Endothelial cell (in vitro differentiated cells): ENCODE measurements at regions not wholly inside any gene's neighbourhood (a gene's known extent, or its start where the extent isn't known, plus 50 kb on each side); places are given as distances from the start of the nearest gene placed in this dataset.

ENCODE experiments used
- DNase-seq: peaks from one replicate; pipeline ENCODE4 v3.0.0; 2021; ENCODE audit warnings: low spot score
- H3K27ac Mint-ChIP-seq: one replicate; pipeline ENCODE4 v1.8.0; 2021; ENCODE audit warnings: mixed read lengths, inconsistent platforms; ENCODE audit not compliant: unreplicated experiment
- H3K27me3 Mint-ChIP-seq: one replicate; pipeline ENCODE4 v1.8.0; 2021; ENCODE audit warnings: mild to moderate bottlenecking, moderate library complexity, mixed read lengths, inconsistent platforms; ENCODE audit not compliant: unreplicated experiment
- H3K36me3 Mint-ChIP-seq: one replicate; pipeline ENCODE4 v1.8.0; 2021; ENCODE audit warnings: mild to moderate bottlenecking, low read depth, mixed read lengths, inconsistent platforms; ENCODE audit not compliant: unreplicated experiment
- H3K4me1 Mint-ChIP-seq: one replicate; pipeline ENCODE4 v1.8.0; 2021; ENCODE audit warnings: mild to moderate bottlenecking, mixed read lengths, inconsistent platforms; ENCODE audit not compliant: unreplicated experiment
- H3K4me3 Mint-ChIP-seq: one replicate; pipeline ENCODE4 v1.8.0; 2021; ENCODE audit warnings: mild to moderate bottlenecking, mixed read lengths, inconsistent platforms; ENCODE audit not compliant: unreplicated experiment
- H3K9me3 Mint-ChIP-seq: one replicate; pipeline ENCODE4 v1.8.0; 2021; ENCODE audit warnings: mixed read lengths, inconsistent platforms; ENCODE audit not compliant: unreplicated experiment
- CTCF ChIP-seq: fragments of 200-600 bp; sonication (generic); IDR thresholded peaks from one replicate; pipeline ENCODE4 v1.5.0; 2021; ENCODE audit warnings: antibody characterized with exemption; ENCODE audit not compliant: unreplicated experiment

- H3K4me1 Mint-ChIP-seq, result no peaks in the 10 kb centered on the region
- TF ChIP-seq CTCF, result no peak
- no peak for DNase-seq
- H3K36me3 Mint-ChIP-seq, result peaks cover 10% of the 10 kb centered on the region
- no peak overlapping the region for H3K4me3 Mint-ChIP-seq
- peaks cover 2% of the 10 kb centered on the region for H3K27me3 Mint-ChIP-seq
- H3K9me3 Mint-ChIP-seq, result no peaks in the 10 kb centered on the region
- no peak overlapping the region for H3K27ac Mint-ChIP-seq
Measured at GRCh38 chr22:27494785-27495184, 306.8 kb downstream of the MN1 start.

- H3K36me3 Mint-ChIP-seq, result peaks cover 10% of the 10 kb centered on the region
- no peaks in the 10 kb centered on the region for H3K9me3 Mint-ChIP-seq
- DNase-seq, result no peak
- H3K4me3 Mint-ChIP-seq, result no peak overlapping the region
- no peaks in the 10 kb centered on the region for H3K4me1 Mint-ChIP-seq
- TF ChIP-seq CTCF, result no peak
- H3K27me3 Mint-ChIP-seq, result peaks cover 2% of the 10 kb centered on the region
- no peak overlapping the region for H3K27ac Mint-ChIP-seq
Measured at GRCh38 chr22:27495325-27495724, 306.2 kb downstream of the MN1 start.

- H3K9me3 Mint-ChIP-seq, result no peaks in the 10 kb centered on the region
- no peak for DNase-seq
- H3K4me3 Mint-ChIP-seq, result no peak overlapping the region
- no peaks in the 10 kb centered on the region for H3K4me1 Mint-ChIP-seq
- H3K27me3 Mint-ChIP-seq, result peaks cover 2% of the 10 kb centered on the region
- no peak for TF ChIP-seq CTCF
- H3K27ac Mint-ChIP-seq, result no peak overlapping the region
- H3K36me3 Mint-ChIP-seq, result no peaks in the 10 kb centered on the region
Measured at GRCh38 chr22:27499121-27499520, 302.4 kb downstream of the MN1 start.

GRCh38 chr22:27501191-27501936 lies 300.2 kb downstream of the MN1 start:
- TF ChIP-seq CTCF, result no peak
- Mint-ChIP-seq H3K36me3 (no peaks in the 10 kb centered on the region), H3K9me3 (no peaks in the 10 kb centered on the region), H3K27ac (no peak overlapping the region), H3K27me3 (peaks cover 2% of the 10 kb centered on the region), H3K4me3 (no peak overlapping the region), H3K4me1 (no peaks in the 10 kb centered on the region)
- no peak for DNase-seq

GRCh38 chr22:27502327-27502726 lies 299.2 kb downstream of the MN1 start:
- Mint-ChIP-seq H3K9me3 (no peaks in the 10 kb centered on the region), H3K27me3 (peaks cover 2% of the 10 kb centered on the region), H3K4me1 (no peaks in the 10 kb centered on the region), H3K36me3 (no peaks in the 10 kb centered on the region), H3K4me3 (no peak overlapping the region), H3K27ac (no peak overlapping the region)
- TF ChIP-seq CTCF, result no peak
- no peak for DNase-seq
